H1 (cell line): ENCODE measurements at regions not wholly inside any gene's neighbourhood (a gene's known extent, or its start where the extent isn't known, plus 50 kb on each side); places are given as distances from the start of the nearest gene placed in this dataset.
A peak's percentile ranks its signal among the peaks of the same experiment; 100 is the strongest.

ENCODE experiments used
- CTCF ChIA-PET: fragments of 300-600 bp; sonication (Branson Sonifier 250); formaldehyde crosslinking; loops from one replicate; lab custom pipeline; 2021; ENCODE audit not compliant: partially characterized antibody; lab: Charles Lee
- POLR2A ChIA-PET: fragments of 300-600 bp; sonication (Branson Sonifier 250); formaldehyde crosslinking; loops from one replicate; lab custom pipeline; 2021; ENCODE audit warnings: inconsistent platforms; ENCODE audit not compliant: partially characterized antibody; lab: Charles Lee
- DNase-seq, 2 experiments: peaks; one replicate each; pipeline versions ENCODE4 v3.0.0 to v3.0.0-alpha.2; 2010 to 2022; ENCODE audit warnings: low spot score in 2 of 2, low read depth in 1 of 2, mixed read lengths in 1 of 2
- FAIRE-seq: peaks from 2 replicates; lab custom pipeline; 2011; peaks lifted over from hg19 to GRCh38; lab: Jason Lieb, UNC
- H2AFZ ChIP-seq: 2 replicates; pipeline ENCODE4 v1.8.1; 2012; ENCODE audit warnings: low read length, inconsistent platforms
- H2AK5ac ChIP-seq: 2 replicates; pipeline ENCODE4 v1.6.1; 2013; ENCODE audit warnings: low read depth, low read length
- H2BK120ac ChIP-seq: replicated peaks from 2 replicates; pipeline ENCODE3; 2013; ENCODE audit warnings: low read depth, low read length, inconsistent platforms
- H2BK12ac ChIP-seq: 2 replicates; pipeline ENCODE4 v1.6.1; 2013; ENCODE audit warnings: low read depth, low read length
- H2BK15ac ChIP-seq: 2 replicates; pipeline ENCODE4 v1.6.1; 2013; ENCODE audit warnings: low read length
- H2BK20ac ChIP-seq: 2 replicates; pipeline ENCODE4 v1.6.1; 2013; ENCODE audit warnings: low read length
- H2BK5ac ChIP-seq: 2 replicates; pipeline ENCODE4 v1.6.1; 2013; ENCODE audit warnings: low read depth, low read length
- H3K14ac ChIP-seq: 2 replicates; pipeline ENCODE4 v1.6.1; 2013; ENCODE audit warnings: inconsistent platforms; ENCODE audit not compliant: insufficient read length
- H3K18ac ChIP-seq: 2 replicates; pipeline ENCODE4 v1.6.1; 2013; ENCODE audit warnings: low read length; ENCODE audit errors: extremely low read depth
- H3K23ac ChIP-seq: 2 replicates; pipeline ENCODE4 v1.6.1; 2013; ENCODE audit warnings: inconsistent platforms; ENCODE audit not compliant: insufficient read length
- H3K23me2 ChIP-seq: 2 replicates; pipeline ENCODE4 v1.6.1; 2013; ENCODE audit warnings: low read depth, low read length
- H3K27ac ChIP-seq: 2 replicates; pipeline ENCODE4 v1.6.1; 2011; ENCODE audit warnings: low read depth, low read length, inconsistent platforms
- H3K27me3 ChIP-seq, 4 experiments: replicated peaks in 1 of 4; 1 replicate in 1 of 4; 2 replicates in 3 of 4; pipeline versions ENCODE4 v1.6.1 to v1.8.1; 2011 to 2013; ENCODE audit warnings: low read length in 3 of 4, mild to moderate bottlenecking in 3 of 4, inconsistent platforms in 2 of 4, mixed read lengths in 2 of 4, moderate library complexity in 1 of 4; ENCODE audit not compliant: control insufficient read depth in 3 of 4, insufficient read depth in 3 of 4; ENCODE audit errors: extremely low read depth in 1 of 4
- H3K36me3 ChIP-seq, 4 experiments: 2 replicates each; pipeline versions ENCODE4 v1.6.1 to v1.8.1; 2011 to 2013; ENCODE audit warnings: mild to moderate bottlenecking in 4 of 4, low read length in 3 of 4, moderate library complexity in 2 of 4, control low read depth in 1 of 4, inconsistent platforms in 1 of 4; ENCODE audit not compliant: insufficient read depth in 4 of 4, control insufficient read depth in 2 of 4
- H3K4ac ChIP-seq: replicated peaks from 2 replicates; pipeline ENCODE3; 2013; ENCODE audit warnings: low read length, low read depth, mixed read lengths, inconsistent platforms; ENCODE audit not compliant: insufficient read length
- H3K4me1 ChIP-seq, 4 experiments: replicated peaks in 1 of 4; 1 replicate in 1 of 4; 2 replicates in 3 of 4; pipeline versions ENCODE4 v1.6.1 to v1.8.1; 2011 to 2013; ENCODE audit warnings: low read length in 3 of 4, inconsistent platforms in 2 of 4, mixed read lengths in 1 of 4; ENCODE audit not compliant: insufficient read depth in 4 of 4, control insufficient read depth in 3 of 4
- H3K4me2 ChIP-seq, 2 experiments: 2 replicates each; pipeline versions ENCODE4 v1.6.1 to v1.8.1; 2011 to 2013; ENCODE audit warnings: low read depth in 2 of 2, low read length in 2 of 2, control low read depth in 1 of 2, inconsistent platforms in 1 of 2, mild to moderate bottlenecking in 1 of 2; ENCODE audit not compliant: insufficient read depth in 1 of 2
- H3K4me3 ChIP-seq, 4 experiments: fragments of 200-600, 300-600 bp in 1 of 4; sonication (generic), shearing (Covaris generic), sonication (Bioruptor Twin) in 1 of 4; 2 replicates each; pipeline versions ENCODE4 v1.5.1 to v1.8.1; 2011 to 2016; ENCODE audit warnings: low read length in 4 of 4, low read depth in 3 of 4, control low read depth in 2 of 4, inconsistent platforms in 2 of 4, mild to moderate bottlenecking in 2 of 4, mixed read lengths in 1 of 4, moderate library complexity in 1 of 4; ENCODE audit not compliant: insufficient read depth in 2 of 4; ENCODE audit errors: extremely low read depth in 1 of 4
- H3K56ac ChIP-seq: replicated peaks from 2 replicates; pipeline ENCODE3; 2013; ENCODE audit warnings: low read depth, mild to moderate bottlenecking, mixed read lengths, low read length, inconsistent platforms; ENCODE audit not compliant: insufficient read length
- H3K79me1 ChIP-seq: 2 replicates; pipeline ENCODE4 v1.6.1; 2013; ENCODE audit warnings: low read depth, low read length, control low read depth
- H3K79me2 ChIP-seq, 2 experiments: 2 replicates each; pipeline versions ENCODE4 v1.6.1 to v1.8.1; 2012 to 2013; ENCODE audit warnings: low read length in 2 of 2, mild to moderate bottlenecking in 2 of 2, inconsistent platforms in 1 of 2; ENCODE audit not compliant: insufficient read depth in 2 of 2, control insufficient read depth in 1 of 2
- H3K9ac ChIP-seq, 4 experiments: replicated peaks in 1 of 4; 1 replicate in 1 of 4; 2 replicates in 3 of 4; pipeline versions ENCODE4 v1.6.1 to v1.8.1; 2011 to 2013; ENCODE audit warnings: low read depth in 3 of 4, low read length in 3 of 4, control low read depth in 2 of 4, mild to moderate bottlenecking in 2 of 4, moderate library complexity in 2 of 4, inconsistent platforms in 1 of 4; ENCODE audit errors: extremely low read depth in 1 of 4
- H3K9me3 ChIP-seq, 2 experiments: 2 replicates each; pipeline versions ENCODE4 v1.6.1 to v1.8.1; 2012 to 2013; ENCODE audit warnings: mild to moderate bottlenecking in 2 of 2, moderate library complexity in 2 of 2, control low read depth in 1 of 2, inconsistent platforms in 1 of 2, low read depth in 1 of 2, low read length in 1 of 2, mixed read lengths in 1 of 2; ENCODE audit not compliant: insufficient read depth in 2 of 2
- H4K20me1 ChIP-seq, 2 experiments: replicated peaks in 1 of 2; 2 replicates each; pipeline versions ENCODE3 to v1.8.1; 2011 to 2013; ENCODE audit warnings: inconsistent platforms in 2 of 2, low read length in 2 of 2, mild to moderate bottlenecking in 1 of 2; ENCODE audit not compliant: insufficient read depth in 2 of 2, control insufficient read depth in 1 of 2
- H4K5ac ChIP-seq: 2 replicates; pipeline ENCODE4 v1.6.1; 2013; ENCODE audit warnings: low read length, low read depth, mixed read lengths, inconsistent platforms; ENCODE audit not compliant: insufficient read length
- H4K8ac ChIP-seq: 2 replicates; pipeline ENCODE4 v1.8.0; 2013; ENCODE audit warnings: mild to moderate bottlenecking, moderate library complexity, low read length, inconsistent platforms; ENCODE audit not compliant: insufficient read depth; ENCODE audit errors: extremely low read depth
- H4K91ac ChIP-seq: replicated peaks from 2 replicates; pipeline ENCODE3; 2013; ENCODE audit warnings: low read length, mixed read lengths, inconsistent platforms; ENCODE audit not compliant: insufficient read length
- ASH2L ChIP-seq: fragments of 200-600, 300-600 bp; sonication (generic); IDR thresholded peaks from one replicate; pipeline ENCODE4 v1.7.1; 2017; ENCODE audit warnings: low read length
- CEBPB ChIP-seq: IDR thresholded peaks from 2 replicates; pipeline ENCODE4 v1.6.1; 2012; ENCODE audit warnings: low read depth, low read length
- RNF2 ChIP-seq: fragments of 200-900, 300-1000 bp; sonication (generic); IDR thresholded peaks from 2 replicates; pipeline ENCODE4 v1.7.1; 2016; ENCODE audit warnings: borderline replicate concordance, low read depth, mild to moderate bottlenecking, antibody characterized with exemption, low read length; ENCODE audit not compliant: poor library complexity, severe bottlenecking; ENCODE audit errors: missing control alignments
- TAF1 ChIP-seq: IDR thresholded peaks from 2 replicates; pipeline ENCODE4 v1.6.1; 2011; ENCODE audit warnings: mild to moderate bottlenecking, low read depth, low read length
- WGBS, 2 experiments: shearing (Covaris generic) in 1 of 2; methylation state at CpG; one replicate each; pipeline versions ENCODE4 v1.1.6 to v1.1.7; 2013 to 2015; ENCODE audit warnings: low lambda C conversion rate in 2 of 2, mixed read lengths in 2 of 2, inconsistent platforms in 1 of 2, low coverage in 1 of 2, missing lambda C conversion rate in 1 of 2; ENCODE audit not compliant: insufficient replicate concordance in 2 of 2, insufficient coverage in 1 of 2, insufficient read length in 1 of 2; ENCODE audit errors: extremely low coverage in 1 of 2, missing lambda C conversion rate in 1 of 2; 5-methylcytosine and 5-hydroxymethylcytosine counted together
- TF ChIP-seq, protein P1 (sequence below): IDR thresholded peaks from 2 replicates; pipeline ENCODE4 v1.6.1; 2012; ENCODE audit warnings: inconsistent platforms

DNA sequence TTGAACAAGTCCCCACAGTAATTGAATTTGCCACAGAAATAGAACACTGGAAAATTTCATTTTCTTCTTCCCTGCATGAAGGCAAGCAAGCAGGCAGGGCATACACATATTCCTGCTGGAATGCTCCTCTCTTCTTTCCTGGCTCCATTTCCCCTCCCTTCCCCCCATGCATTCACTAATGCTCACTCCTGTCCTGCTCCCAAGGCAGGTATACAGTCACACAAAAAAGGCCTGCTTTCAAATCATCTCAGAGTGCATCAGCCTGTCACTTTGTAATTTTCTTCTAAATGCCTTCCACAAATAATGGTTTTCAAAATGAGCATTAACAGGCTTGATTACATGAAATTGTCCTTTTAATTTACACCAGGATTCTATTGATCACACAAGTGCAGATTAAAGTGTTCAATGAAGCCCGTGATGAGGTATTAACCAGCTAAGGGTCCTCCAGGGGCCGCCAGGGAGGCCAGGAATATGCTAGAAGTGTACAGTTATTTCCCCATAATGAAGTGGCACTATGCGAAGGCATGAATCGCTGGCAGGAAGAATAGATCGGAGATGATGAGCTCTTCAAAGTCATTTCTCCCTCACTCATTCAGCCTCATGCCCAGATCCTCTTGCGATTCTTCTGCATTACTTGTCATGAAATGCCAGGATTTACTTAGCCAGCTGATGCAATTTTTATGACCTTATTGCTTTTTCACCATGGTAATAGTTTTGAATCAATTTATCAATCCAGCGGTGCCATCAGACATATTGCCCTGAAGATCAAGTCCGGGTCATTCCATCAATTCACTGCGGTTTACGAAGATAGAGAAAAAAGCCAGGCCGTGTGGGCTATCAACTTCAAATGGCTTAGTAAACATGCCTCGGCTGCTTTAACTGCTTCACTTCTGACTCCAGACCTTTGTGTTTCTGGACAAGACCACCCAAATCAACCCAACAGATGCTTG lies 243.5 kb downstream of the GPAT3 start:
- Histone ChIP-seq H3K9me3 (no peaks in the 10 kb centered on the region), H2BK15ac (no peak overlapping the region), H3K23me2 (no peaks in the 10 kb centered on the region), H3K27ac (no peak overlapping the region), H3K36me3 (no peaks in the 10 kb centered on the region), H2AK5ac (no peak overlapping the region), H3K14ac (no peak overlapping the region), H3K4ac (no peak overlapping the region), H3K79me1 (no peaks in the 10 kb centered on the region), H2AFZ (no peak overlapping the region), H4K91ac (no peak overlapping the region), H2BK12ac (no peak overlapping the region), H3K27me3 (no peaks in the 10 kb centered on the region), H3K4me1 (peaks cover 0 to 13% (median 5%) of the 10 kb centered on the region in 4 experiments; a peak in 3 of 7 replicates), H4K8ac (no peak overlapping the region), H3K9ac (no peak overlapping the region), H3K4me3 (no peak overlapping the region), H2BK20ac (peak overlapping the region; percentile 5; the same call in 1 of the 2 replicates), H3K79me2 (no peaks in the 10 kb centered on the region), H3K18ac (no peak overlapping the region), H4K5ac (no peak overlapping the region), H2BK120ac (no peak overlapping the region), H2BK5ac (no peak overlapping the region), H3K23ac (no peak overlapping the region), H3K4me2 (no peak overlapping the region), H3K56ac (no peak overlapping the region), H4K20me1 (no peaks in the 10 kb centered on the region)
- FAIRE-seq (no peak), DNase-seq (no peak)
- POLR2A ChIA-PET: no interaction called here
- 89% methylated on average over 12 of the region's 12 CpGs; no CpG with 5 or more reads in 1 of the 2 experiments for WGBS, 2 experiments
- CTCF ChIA-PET: interaction anchor here (0.6 to 1.9 kb wide), 6 partner anchors 8 to 481 kb away, joined by 3 to 7 read pairs (median 4); no protein-coding TSS in a partner anchor
- no peak for TF ChIP-seq TAF1
- TF ChIP-seq ASH2L: no peak
- TF ChIP-seq, protein P1, sequence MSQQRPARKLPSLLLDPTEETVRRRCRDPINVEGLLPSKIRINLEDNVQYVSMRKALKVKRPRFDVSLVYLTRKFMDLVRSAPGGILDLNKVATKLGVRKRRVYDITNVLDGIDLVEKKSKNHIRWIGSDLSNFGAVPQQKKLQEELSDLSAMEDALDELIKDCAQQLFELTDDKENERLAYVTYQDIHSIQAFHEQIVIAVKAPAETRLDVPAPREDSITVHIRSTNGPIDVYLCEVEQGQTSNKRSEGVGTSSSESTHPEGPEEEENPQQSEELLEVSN: no peak
- no peak for TF ChIP-seq RNF2
- no peak for TF ChIP-seq CEBPB
